Mesothelial cell of epicardium (in vitro differentiated cells): ENCODE measurements at regions not wholly inside any gene's neighbourhood (a gene's known extent, or its start where the extent isn't known, plus 50 kb on each side); places are given as distances from the start of the nearest gene placed in this dataset.

ENCODE experiments used
- DNase-seq, 2 experiments: peaks; one replicate each; pipeline ENCODE4 v3.0.0; 2021; ENCODE audit warnings: low spot score in 2 of 2; ENCODE audit not compliant: unreplicated experiment in 2 of 2
- H3K27ac Mint-ChIP-seq: 2 replicates; pipeline ENCODE4 v1.8.0; 2021; ENCODE audit warnings: mixed read lengths
- H3K27me3 Mint-ChIP-seq: 2 replicates; pipeline ENCODE4 v1.8.0; 2021; ENCODE audit warnings: low read depth, mixed read lengths
- H3K36me3 Mint-ChIP-seq: 2 replicates; pipeline ENCODE4 v1.8.0; 2021; ENCODE audit warnings: mixed read lengths
- H3K4me1 Mint-ChIP-seq: 2 replicates; pipeline ENCODE4 v1.8.0; 2021; ENCODE audit warnings: mixed read lengths
- H3K4me3 Mint-ChIP-seq: 2 replicates; pipeline ENCODE4 v1.8.0; 2021; ENCODE audit warnings: mild to moderate bottlenecking, moderate library complexity, mixed read lengths
- H3K9me3 Mint-ChIP-seq: 2 replicates; pipeline ENCODE4 v1.8.0; 2021; ENCODE audit warnings: mixed read lengths
- CTCF ChIP-seq: fragments of 200-600 bp; sonication (generic); IDR thresholded peaks from one replicate; pipeline ENCODE4 v1.5.0; 2021; ENCODE audit warnings: antibody characterized with exemption; ENCODE audit not compliant: unreplicated experiment

DNA sequence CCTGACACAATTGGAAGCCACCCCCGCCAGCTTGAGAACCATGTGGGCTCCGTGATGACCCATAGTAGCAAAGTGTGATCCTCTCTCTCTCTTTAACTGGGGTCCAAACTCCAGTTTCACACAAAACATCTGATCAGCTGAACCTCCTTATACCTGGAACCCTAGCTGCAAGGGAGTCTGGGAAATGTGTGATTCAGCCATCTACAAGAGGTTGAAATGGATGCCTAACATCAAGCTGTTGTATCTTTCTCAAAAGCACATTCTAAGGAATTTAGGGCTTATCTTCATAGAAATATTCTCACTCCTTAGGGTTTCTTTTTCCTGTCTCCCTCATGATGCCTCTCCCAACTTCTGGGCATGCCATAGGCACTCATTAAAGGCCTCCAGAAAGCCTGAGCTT lies 126.0 kb downstream of the BCOR start:
- peaks cover 29% of the 10 kb centered on the region for H3K9me3 Mint-ChIP-seq
- DNase-seq = no peak
- H3K4me3 Mint-ChIP-seq = no peak overlapping the region
- H3K36me3 Mint-ChIP-seq = peaks cover 4% of the 10 kb centered on the region
- no peaks in the 10 kb centered on the region for H3K27me3 Mint-ChIP-seq
- peaks cover 23% of the 10 kb centered on the region for H3K4me1 Mint-ChIP-seq
- TF ChIP-seq CTCF = no peak
- H3K27ac Mint-ChIP-seq = no peak overlapping the region

DNA sequence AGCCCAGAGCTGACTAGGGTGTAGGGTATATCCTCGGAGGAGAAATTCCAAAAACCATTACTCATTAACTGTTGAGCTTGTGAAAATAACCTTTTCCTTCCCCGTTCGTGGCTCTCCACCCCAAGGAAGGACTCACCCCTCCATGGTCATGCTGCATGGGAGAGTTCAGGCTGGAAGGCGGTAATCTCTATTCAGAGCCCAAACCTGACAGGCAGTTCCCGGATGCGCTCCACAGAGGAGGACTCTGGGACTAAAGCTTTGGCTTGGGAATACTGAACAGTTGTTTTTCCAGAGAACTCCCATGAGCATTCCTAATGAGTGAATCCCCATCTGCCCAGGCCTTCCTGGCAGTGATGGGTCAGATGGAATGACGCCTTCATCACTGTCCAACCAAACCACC lies 125.4 kb downstream of the BCOR start:
- no peak overlapping the region for H3K4me3 Mint-ChIP-seq
- no peaks in the 10 kb centered on the region for H3K27me3 Mint-ChIP-seq
- H3K9me3 Mint-ChIP-seq = peaks cover 27% of the 10 kb centered on the region
- peaks cover 4% of the 10 kb centered on the region for H3K36me3 Mint-ChIP-seq
- peaks cover 21% of the 10 kb centered on the region for H3K4me1 Mint-ChIP-seq
- TF ChIP-seq CTCF = no peak
- DNase-seq = no peak
- no peak overlapping the region for H3K27ac Mint-ChIP-seq

DNA sequence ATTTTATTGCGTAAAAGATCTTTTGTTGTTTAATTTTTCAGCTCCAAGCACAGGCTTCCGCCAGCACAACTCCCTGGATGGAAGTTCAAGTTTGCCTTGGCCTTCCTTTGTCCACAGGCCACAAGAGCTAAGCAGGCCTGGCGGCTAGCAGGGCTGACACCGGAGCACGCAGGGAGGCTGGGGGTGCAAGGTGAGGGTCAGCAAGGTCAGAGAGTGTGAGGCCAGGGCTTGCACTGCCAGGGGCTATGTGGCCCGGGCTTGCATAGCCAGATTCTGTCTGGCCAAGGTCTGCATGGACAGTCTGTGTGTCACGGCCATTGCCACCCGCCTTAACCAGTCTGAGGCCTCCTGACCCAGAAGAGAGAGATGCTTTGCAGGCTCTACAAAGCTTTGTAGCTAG lies 123.9 kb downstream of the BCOR start:
- H3K27ac Mint-ChIP-seq = no peak overlapping the region
- no peak for DNase-seq
- no peak for TF ChIP-seq CTCF
- no peaks in the 10 kb centered on the region for H3K27me3 Mint-ChIP-seq
- H3K36me3 Mint-ChIP-seq = peaks cover 4% of the 10 kb centered on the region
- H3K9me3 Mint-ChIP-seq = peaks cover 25% of the 10 kb centered on the region
- no peak overlapping the region for H3K4me3 Mint-ChIP-seq
- peaks cover 17% of the 10 kb centered on the region for H3K4me1 Mint-ChIP-seq

- no peak for TF ChIP-seq CTCF
- H3K9me3 Mint-ChIP-seq = peaks cover 25% of the 10 kb centered on the region
- no peak overlapping the region for H3K4me3 Mint-ChIP-seq
- peaks cover 4% of the 10 kb centered on the region for H3K36me3 Mint-ChIP-seq
- DNase-seq = no peak
- no peaks in the 10 kb centered on the region for H3K27me3 Mint-ChIP-seq
- H3K4me1 Mint-ChIP-seq = peaks cover 12% of the 10 kb centered on the region
- H3K27ac Mint-ChIP-seq = no peak overlapping the region
These were observed 123.5 kb downstream of the BCOR start for GRCh38 chrX:39974270-39974669.

- DNase-seq = no peak
- Mint-ChIP-seq H3K27ac (no peak overlapping the region), H3K9me3 (peaks cover 25% of the 10 kb centered on the region), H3K27me3 (no peaks in the 10 kb centered on the region), H3K4me3 (no peak overlapping the region), H3K4me1 (peaks cover 10% of the 10 kb centered on the region), H3K36me3 (peaks cover 4% of the 10 kb centered on the region)
- no peak for TF ChIP-seq CTCF
These were observed 122.4 kb downstream of the BCOR start for GRCh38 chrX:39975101-39975925.
